ENCODE measurements at regions not wholly inside any gene's neighbourhood (a gene's known extent, or its start where the extent isn't known, plus 50 kb on each side); places are given as distances from the start of the nearest gene placed in this dataset.

- TF ChIP-seq ZNF76 (tag by site-specific recombination; IDR thresholded peaks at IDR 0.05; ENCODE audit: borderline replicate concordance, low read depth), result no peak
- TF ChIP-seq ZNF214 (tag by site-specific recombination; IDR thresholded peaks at IDR 0.05; ENCODE audit: borderline replicate concordance), result no peak
- no peak for TF ChIP-seq ZNF473 (tag by site-specific recombination; IDR thresholded peaks at IDR 0.05)
- no peak for TF ChIP-seq ZNF837 (tag by site-specific recombination; IDR thresholded peaks at IDR 0.05)
- no peak for TF ChIP-seq ZNF747 (tag by site-specific recombination; IDR thresholded peaks at IDR 0.05)
- TF ChIP-seq ATF2 (tag by site-specific recombination; IDR thresholded peaks at IDR 0.05; ENCODE audit: low read depth), result no peak
- TF ChIP-seq ZNF626 (tag by site-specific recombination; IDR thresholded peaks at IDR 0.05), result no peak
- TF ChIP-seq CTCF (tag by site-specific recombination; IDR thresholded peaks at IDR 0.05), result no peak
- TF ChIP-seq BCL6B (tag by site-specific recombination; IDR thresholded peaks at IDR 0.05), result no peak
Observed at GRCh38 chr4:184929476-184929875, 88.8 kb upstream of the HELT start.

Data from HEK293 (cell line).